HepG2 (cell line): ENCODE measurements at regions not wholly inside any gene's neighbourhood (a gene's known extent, or its start where the extent isn't known, plus 50 kb on each side); places are given as distances from the start of the nearest gene placed in this dataset.

Experiments
- ATAC-seq: fragments of 200-7000 bp; cut with Tn5 transposase; 3 replicates; pipeline ENCODE4 v1.9.1; 2020; ENCODE audit warnings: mild to moderate bottlenecking, moderate library complexity
- BruUV-seq: library from RNA; stranded (reverse); fragments of 400-500 nt; replicated peaks from 2 replicates; lab custom pipeline; 2021; lab: Mats Ljungman, UMichigan
- CTCF ChIA-PET: fragments of 300-600 bp; formaldehyde crosslinking; extraction: SDS; loops from one replicate; lab custom pipeline; 2021; ENCODE audit warnings: low total read pairs, inconsistent platforms, low intra/inter-chr PET ratio; lab: Yijun Ruan, JAX
- POLR2A ChIA-PET: fragments of 350-600 bp; sonication (Branson Sonifier 250); formaldehyde crosslinking; loops from one replicate; lab custom pipeline; 2020; ENCODE audit warnings: antibody characterized with exemption, inconsistent platforms; lab: Yijun Ruan, JAX
- DNase-seq: peaks from one replicate; pipeline ENCODE4 v3.0.0-alpha.2; 2015; ENCODE audit warnings: low spot score
- FAIRE-seq: peaks from 3 replicates; lab custom pipeline; 2011; peaks lifted over from hg19 to GRCh38; lab: Jason Lieb, UNC
- H2AFZ ChIP-seq: one replicate; pipeline ENCODE4 v1.6.1; 2011; ENCODE audit warnings: low read length, inconsistent platforms
- H3K27ac ChIP-seq: fragments of 300-600 bp; 3 replicates; pipeline ENCODE4 v1.8.0; 2011; ENCODE audit warnings: mixed run types, mild to moderate bottlenecking, mixed read lengths, low read length, inconsistent platforms; ENCODE audit not compliant: insufficient read depth; ENCODE audit errors: extremely low read length
- H3K27me3 ChIP-seq, 2 experiments: fragments of 200-600 bp in 1 of 2; 2 replicates in 1 of 2; 3 replicates in 1 of 2; pipeline versions ENCODE4 v1.6.0 to v1.8.0; 2011; ENCODE audit warnings: low read length in 2 of 2, mild to moderate bottlenecking in 2 of 2, moderate library complexity in 2 of 2, inconsistent platforms in 1 of 2; ENCODE audit not compliant: insufficient read depth in 2 of 2, control insufficient read depth in 1 of 2
- H3K36me3 ChIP-seq, 2 experiments: fragments of 200-600 bp in 1 of 2; replicated peaks in 1 of 2; 2 replicates in 1 of 2; 3 replicates in 1 of 2; pipeline versions ENCODE4 v1.5.1 to v1.8.0; 2011; ENCODE audit warnings: low read length in 2 of 2, inconsistent platforms in 1 of 2; ENCODE audit not compliant: insufficient read depth in 2 of 2, control insufficient read depth in 1 of 2
- H3K4me1 ChIP-seq: 2 replicates; pipeline ENCODE4 v1.5.1; 2012; ENCODE audit warnings: low read length, inconsistent platforms; ENCODE audit not compliant: insufficient read depth
- H3K4me2 ChIP-seq: 2 replicates; pipeline ENCODE4 v1.6.0; 2011; ENCODE audit warnings: low read depth, low read length, inconsistent platforms
- H3K4me3 ChIP-seq, 3 experiments: fragments of 200-600 bp in 1 of 3; sonication (generic), shearing (Covaris generic) in 1 of 3; replicated peaks in 1 of 3; 2 replicates each; pipeline ENCODE4 v1.5.1; 2011 to 2016; ENCODE audit warnings: low read length in 3 of 3, inconsistent platforms in 2 of 3, low read depth in 2 of 3, mild to moderate bottlenecking in 2 of 3, control low read depth in 1 of 3, mixed read lengths in 1 of 3; ENCODE audit not compliant: insufficient read depth in 1 of 3
- H3K79me2 ChIP-seq: one replicate; pipeline ENCODE4 v1.6.1; 2011; ENCODE audit warnings: low read length, inconsistent platforms; ENCODE audit not compliant: insufficient read depth
- H3K9ac ChIP-seq: 2 replicates; pipeline ENCODE4 v1.6.0; 2011; ENCODE audit warnings: mild to moderate bottlenecking, low read depth, low read length, inconsistent platforms; ENCODE audit not compliant: insufficient read depth
- H3K9me3 ChIP-seq: 2 replicates; pipeline ENCODE4 v1.5.1; 2012; ENCODE audit warnings: mild to moderate bottlenecking, low read length
- H4K20me1 ChIP-seq: 2 replicates; pipeline ENCODE4 v1.6.0; 2011; ENCODE audit warnings: inconsistent platforms, mild to moderate bottlenecking, low read length, moderate library complexity; ENCODE audit not compliant: insufficient read depth
- SMAD3 ChIP-seq: sonication (generic); formaldehyde crosslinking; IDR thresholded peaks from 2 replicates; pipeline ENCODE4 v1.4.0; 2020; ENCODE audit warnings: missing genetic modification reagents
- STAG1 ChIP-seq: sonication (generic); formaldehyde crosslinking; IDR thresholded peaks from 2 replicates; pipeline ENCODE4 v1.4.0; 2020; ENCODE audit warnings: missing genetic modification reagents
- ZNF12 ChIP-seq: sonication (generic); formaldehyde crosslinking; IDR thresholded peaks from 2 replicates; pipeline ENCODE4 v1.5.0; 2020; ENCODE audit warnings: missing genetic modification reagents
- ZNF263 ChIP-seq: sonication (generic); formaldehyde crosslinking; IDR thresholded peaks from 2 replicates; pipeline ENCODE4 v1.4.0; 2020; ENCODE audit warnings: missing genetic modification reagents
- ZNF44 ChIP-seq: sonication (generic); formaldehyde crosslinking; IDR thresholded peaks from 2 replicates; pipeline ENCODE4 v1.5.1; 2020; ENCODE audit warnings: mild to moderate bottlenecking, missing genetic modification reagents
- WGBS: methylation state at CpG from one replicate; pipeline ENCODE4 v1.1.6; 2017; ENCODE audit warnings: low lambda C conversion rate; 5-methylcytosine and 5-hydroxymethylcytosine counted together
- in situ Hi-C: cut with HindIII; loops from 2 replicates; pipeline ENCODE4 v1.10.0; 2017; ENCODE audit warnings: low pct_unique_long_range_greater_than_20kb; ENCODE audit not compliant: extremely low pct_ligation_motif_present
- intact Hi-C: fragments of 100-400 bp; cut with micrococcal nuclease; formaldehyde crosslinking; loops from one replicate; pipeline ENCODE4 v1.10.0; 2022; ENCODE audit not compliant: unreplicated experiment
- TF ChIP-seq, protein P1 (sequence below): sonication (generic); formaldehyde crosslinking; IDR thresholded peaks from 2 replicates; pipeline ENCODE4 v1.8.0; 2022; ENCODE audit warnings: missing genetic modification reagents, mild to moderate bottlenecking, inconsistent platforms, borderline replicate concordance
- TF ChIP-seq, protein P2 (sequence below): sonication (generic); formaldehyde crosslinking; IDR thresholded peaks from 2 replicates; pipeline ENCODE4 v1.5.0; 2020; ENCODE audit warnings: mild to moderate bottlenecking, missing genetic modification reagents, moderate library complexity
- TF ChIP-seq, protein P3 (sequence below): sonication (generic); formaldehyde crosslinking; IDR thresholded peaks from 2 replicates; pipeline ENCODE4 v1.4.0; 2020; ENCODE audit warnings: missing genetic modification reagents

DNA sequence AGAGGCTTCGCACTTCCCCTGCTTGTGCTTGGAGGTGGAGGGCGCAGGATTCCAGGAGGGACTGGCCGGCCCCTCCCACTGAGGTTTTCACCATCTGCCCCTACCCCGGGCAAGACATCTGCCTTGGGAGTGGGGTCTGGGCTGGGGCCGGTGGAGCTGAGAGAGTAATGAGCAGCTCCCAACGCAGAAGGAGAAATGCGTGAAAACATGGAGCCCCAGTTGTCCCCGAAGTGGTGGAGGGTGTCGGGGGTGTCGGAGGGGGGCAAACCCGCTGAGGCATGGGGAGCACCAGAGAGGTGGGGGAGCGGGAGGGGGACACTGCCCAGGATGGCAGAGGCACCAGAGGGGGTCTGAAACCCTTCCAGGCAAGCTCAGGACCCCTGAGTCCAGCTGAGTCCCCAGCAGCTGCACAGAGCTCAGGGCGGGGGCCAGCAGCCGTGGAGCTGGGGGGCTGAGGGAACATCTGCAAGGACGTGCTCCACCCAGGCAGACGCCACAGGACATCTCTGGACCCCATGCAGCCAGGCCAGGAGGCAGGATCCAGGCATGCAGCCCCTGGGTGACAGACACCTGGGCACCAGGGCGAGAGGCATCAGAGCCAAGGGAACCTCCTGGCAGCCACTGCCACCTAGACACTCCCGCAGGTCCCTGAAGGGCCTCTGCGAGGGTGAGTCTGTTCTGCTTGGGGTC is 110.6 kb downstream of the SIK1 start (continued):
- TF ChIP-seq ZNF12 (CRISPR knock-in tag) (no peak), SMAD3 (CRISPR knock-in tag) (no peak)
- TF ChIP-seq, protein P1, sequence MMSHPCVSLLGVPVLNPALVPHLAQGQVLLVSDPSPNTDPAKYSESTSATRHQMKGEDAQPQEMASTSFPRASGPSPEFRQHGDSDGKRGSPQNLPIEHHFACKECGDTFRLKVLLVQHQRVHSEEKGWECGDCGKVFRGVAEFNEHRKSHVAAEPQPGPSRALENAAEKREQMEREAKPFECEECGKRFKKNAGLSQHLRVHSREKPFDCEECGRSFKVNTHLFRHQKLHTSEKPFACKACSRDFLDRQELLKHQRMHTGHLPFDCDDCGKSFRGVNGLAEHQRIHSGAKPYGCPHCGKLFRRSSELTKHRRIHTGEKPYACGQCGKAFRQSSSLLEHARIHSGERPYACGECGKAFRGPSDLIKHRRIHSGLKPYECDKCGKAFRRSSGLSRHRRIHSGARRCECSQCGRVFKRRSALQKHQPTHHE (CRISPR knock-in tag): no peak

DNA sequence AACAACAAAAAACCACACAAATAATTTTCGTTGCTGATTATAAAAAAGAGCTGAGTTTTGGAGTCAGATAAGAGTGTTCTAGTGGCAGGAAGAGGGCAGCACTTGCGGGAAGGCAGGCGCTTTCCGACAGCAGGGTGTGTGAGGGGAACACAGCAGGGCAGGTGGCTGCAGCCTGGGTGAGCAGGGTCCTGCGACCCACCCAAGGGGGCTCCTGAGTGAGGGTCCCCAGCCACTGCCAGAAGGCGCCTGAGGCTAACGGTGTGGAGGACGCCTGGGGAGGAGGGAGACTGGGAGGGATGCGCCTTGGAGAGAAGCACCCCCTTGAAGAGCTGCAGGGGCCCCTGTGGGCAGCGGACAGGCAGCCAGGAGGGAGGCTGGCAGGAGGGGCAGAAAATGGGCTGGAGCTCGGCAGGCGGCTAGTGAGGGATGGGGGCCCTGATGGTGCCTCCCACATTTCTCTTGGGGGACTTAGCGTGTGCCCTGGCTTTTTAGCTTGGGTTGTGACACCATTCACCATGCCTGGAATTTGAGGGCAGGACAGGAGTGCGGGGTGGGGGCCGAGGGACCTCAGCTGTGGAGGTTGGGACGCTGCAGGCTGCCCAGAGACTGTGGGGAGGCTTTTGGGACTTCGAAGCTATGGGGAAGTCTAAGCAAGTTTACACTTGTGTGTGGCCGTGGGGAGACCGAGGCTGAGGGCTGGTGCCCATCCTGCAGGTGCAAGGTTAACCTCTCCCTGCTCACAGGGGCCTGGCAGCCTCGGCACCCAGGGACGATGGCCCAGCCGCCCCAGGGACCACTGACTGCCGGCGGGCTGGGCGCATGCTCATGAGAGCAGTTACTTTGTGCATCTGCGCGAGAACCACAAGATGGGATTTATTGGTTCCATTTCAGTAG is 111.4 kb downstream of the SIK1 start:
- in situ Hi-C loops: no loop called here
- ChIA-PET POLR2A (interaction anchor here (1.3 kb wide), 1 partner anchor 16 kb away, joined by 4 read pairs; no protein-coding TSS in a partner anchor), CTCF (no interaction called here)
- BruUV-seq: no TSS peak
- no peak overlapping the region for H2AFZ ChIP-seq
- H3K9me3 ChIP-seq: no peaks in the 10 kb centered on the region
- H3K4me2 ChIP-seq: no peak overlapping the region
- no peak overlapping the region for H3K9ac ChIP-seq
- H3K79me2 ChIP-seq: no peaks in the 10 kb centered on the region
- H4K20me1 ChIP-seq: no peaks in the 10 kb centered on the region
- H3K4me1 ChIP-seq: peaks cover 56% of the 10 kb centered on the region
- no peak for FAIRE-seq
- peaks cover 0 to 18% of the 10 kb centered on the region in 2 experiments; a peak in 3 of 5 replicates for H3K27me3 ChIP-seq
- WGBS: 38% methylated on average over 15 of the region's 27 CpGs
- H3K27ac ChIP-seq: no peak overlapping the region
- ATAC-seq: peak; percentile 22; the same call in 2 of the 3 replicates
- TF ChIP-seq ZNF263 (peak; percentile 85), STAG1 (peak; percentile 45), ZNF44 (CRISPR knock-in tag) (no peak)
- TF ChIP-seq, protein P2, sequence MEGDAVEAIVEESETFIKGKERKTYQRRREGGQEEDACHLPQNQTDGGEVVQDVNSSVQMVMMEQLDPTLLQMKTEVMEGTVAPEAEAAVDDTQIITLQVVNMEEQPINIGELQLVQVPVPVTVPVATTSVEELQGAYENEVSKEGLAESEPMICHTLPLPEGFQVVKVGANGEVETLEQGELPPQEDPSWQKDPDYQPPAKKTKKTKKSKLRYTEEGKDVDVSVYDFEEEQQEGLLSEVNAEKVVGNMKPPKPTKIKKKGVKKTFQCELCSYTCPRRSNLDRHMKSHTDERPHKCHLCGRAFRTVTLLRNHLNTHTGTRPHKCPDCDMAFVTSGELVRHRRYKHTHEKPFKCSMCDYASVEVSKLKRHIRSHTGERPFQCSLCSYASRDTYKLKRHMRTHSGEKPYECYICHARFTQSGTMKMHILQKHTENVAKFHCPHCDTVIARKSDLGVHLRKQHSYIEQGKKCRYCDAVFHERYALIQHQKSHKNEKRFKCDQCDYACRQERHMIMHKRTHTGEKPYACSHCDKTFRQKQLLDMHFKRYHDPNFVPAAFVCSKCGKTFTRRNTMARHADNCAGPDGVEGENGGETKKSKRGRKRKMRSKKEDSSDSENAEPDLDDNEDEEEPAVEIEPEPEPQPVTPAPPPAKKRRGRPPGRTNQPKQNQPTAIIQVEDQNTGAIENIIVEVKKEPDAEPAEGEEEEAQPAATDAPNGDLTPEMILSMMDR (CRISPR knock-in tag): peak; percentile 46
- TF ChIP-seq, protein P3, sequence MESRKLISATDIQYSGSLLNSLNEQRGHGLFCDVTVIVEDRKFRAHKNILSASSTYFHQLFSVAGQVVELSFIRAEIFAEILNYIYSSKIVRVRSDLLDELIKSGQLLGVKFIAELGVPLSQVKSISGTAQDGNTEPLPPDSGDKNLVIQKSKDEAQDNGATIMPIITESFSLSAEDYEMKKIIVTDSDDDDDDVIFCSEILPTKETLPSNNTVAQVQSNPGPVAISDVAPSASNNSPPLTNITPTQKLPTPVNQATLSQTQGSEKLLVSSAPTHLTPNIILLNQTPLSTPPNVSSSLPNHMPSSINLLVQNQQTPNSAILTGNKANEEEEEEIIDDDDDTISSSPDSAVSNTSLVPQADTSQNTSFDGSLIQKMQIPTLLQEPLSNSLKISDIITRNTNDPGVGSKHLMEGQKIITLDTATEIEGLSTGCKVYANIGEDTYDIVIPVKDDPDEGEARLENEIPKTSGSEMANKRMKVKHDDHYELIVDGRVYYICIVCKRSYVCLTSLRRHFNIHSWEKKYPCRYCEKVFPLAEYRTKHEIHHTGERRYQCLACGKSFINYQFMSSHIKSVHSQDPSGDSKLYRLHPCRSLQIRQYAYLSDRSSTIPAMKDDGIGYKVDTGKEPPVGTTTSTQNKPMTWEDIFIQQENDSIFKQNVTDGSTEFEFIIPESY (CRISPR knock-in tag): peak; percentile 41; the same call in 1 of the 2 replicates
- TF ChIP-seq, all 625 proteins: peak for 4
- intact Hi-C loops: no loop called here
- no peak for DNase-seq
- Histone ChIP-seq H3K4me3 (no peak overlapping the region), H3K36me3 (no peaks in the 10 kb centered on the region)
